GM18870 (cell line): ENCODE measurements at regions not wholly inside any gene's neighbourhood (a gene's known extent, or its start where the extent isn't known, plus 50 kb on each side); places are given as distances from the start of the nearest gene placed in this dataset.

ENCODE experiments used
- ATAC-seq: cut with Tn5 transposase; IDR thresholded peaks from one replicate; pipeline ENCODE4 v1.9.1; 2021; ENCODE audit warnings: moderate library complexity; ENCODE audit not compliant: unreplicated experiment

DNA sequence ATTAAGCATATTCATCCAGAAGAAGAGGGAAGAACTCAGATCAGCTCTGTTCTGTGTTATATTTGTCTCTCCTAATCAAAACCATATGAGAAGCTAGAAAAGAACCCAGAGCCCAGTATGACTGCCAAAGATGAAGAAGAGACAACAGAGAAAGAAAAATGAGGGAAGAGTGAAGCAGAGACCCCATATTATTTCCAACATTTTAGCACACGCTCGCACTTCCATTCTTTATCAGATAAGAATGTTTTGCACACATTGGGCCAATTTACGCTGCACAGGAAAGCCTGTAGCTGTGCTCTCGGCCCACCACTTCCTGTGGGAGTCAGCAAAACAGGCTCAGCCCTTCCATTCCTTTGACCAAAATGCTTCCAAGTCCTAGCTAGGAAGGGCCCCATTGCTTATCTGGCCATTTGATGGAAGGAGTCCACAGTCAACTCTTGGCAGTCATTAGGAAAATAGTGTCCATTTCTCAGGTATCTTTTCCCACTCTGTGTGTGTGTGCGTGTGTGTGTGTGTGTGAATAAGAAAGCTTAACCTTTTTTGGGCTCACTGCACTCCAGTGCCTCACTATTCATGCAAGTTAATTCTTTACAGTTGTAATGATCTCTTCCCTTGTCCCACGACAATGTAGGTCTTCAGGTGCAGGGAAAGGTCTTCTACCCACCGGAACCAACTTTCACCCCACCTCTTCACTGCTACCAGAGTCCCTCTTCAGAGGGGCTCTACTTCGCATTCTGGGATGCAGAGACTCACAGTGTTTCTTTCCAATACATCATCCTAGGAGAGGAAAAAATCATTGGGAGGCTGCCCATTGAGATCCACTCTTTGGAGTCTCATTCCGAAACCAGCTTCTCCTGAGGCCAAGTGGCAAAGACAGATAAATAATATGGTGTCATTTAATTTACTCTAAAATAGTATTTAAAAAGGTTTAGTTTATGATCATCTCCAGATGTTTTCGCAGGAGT, 237.5 kb downstream of the COG6 start:
- ATAC-seq: no peak

DNA sequence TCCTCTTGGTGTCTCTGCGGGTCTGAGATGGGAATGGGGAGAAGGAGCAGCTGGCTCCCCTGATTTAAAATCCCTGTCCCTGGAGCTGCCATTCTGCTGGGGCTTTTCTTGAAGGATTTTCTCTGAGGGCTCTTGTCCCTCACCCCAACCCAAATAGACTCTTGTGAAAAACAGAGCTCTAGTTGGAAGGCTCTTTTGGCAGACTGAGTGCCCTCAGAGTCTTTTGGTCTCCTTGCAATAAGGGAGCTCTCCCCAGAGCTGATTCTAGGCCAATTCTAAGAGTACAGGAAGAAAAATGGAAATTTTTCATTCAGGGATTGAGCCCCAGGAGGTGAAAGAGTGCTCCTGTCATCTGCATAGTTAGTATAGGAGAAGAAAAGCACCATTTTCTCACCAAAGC, 238.3 kb downstream of the COG6 start:
- ATAC-seq: no peak

DNA sequence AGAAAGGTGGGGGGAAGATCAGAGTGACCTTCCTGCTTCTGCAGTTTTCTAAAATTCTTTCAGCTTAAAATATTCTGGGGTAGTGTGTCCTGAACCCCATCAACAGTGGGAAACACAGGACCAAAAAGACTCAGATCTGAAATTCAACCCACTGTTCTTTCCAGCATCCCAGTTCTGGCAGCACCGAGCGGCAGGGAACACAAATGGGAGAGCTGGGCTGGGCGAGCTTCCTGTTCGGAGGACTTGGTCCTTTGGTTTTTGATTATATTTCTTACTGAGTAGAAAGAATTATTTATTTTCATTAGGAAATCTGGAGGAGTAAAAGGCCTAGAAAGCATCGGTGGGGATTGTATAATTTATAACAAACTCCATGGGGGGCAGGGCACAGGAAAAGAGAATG, 239.1 kb downstream of the COG6 start:
- ATAC-seq: no peak

GRCh38 chr13:39895254-39895653, 239.8 kb downstream of the COG6 start:
- ATAC-seq: no peak

GRCh38 chr13:39897636-39898035, 242.2 kb downstream of the COG6 start:
- ATAC-seq: no peak

GRCh38 chr13:39900106-39900750, 244.8 kb downstream of the COG6 start:
- ATAC-seq: no peak

DNA sequence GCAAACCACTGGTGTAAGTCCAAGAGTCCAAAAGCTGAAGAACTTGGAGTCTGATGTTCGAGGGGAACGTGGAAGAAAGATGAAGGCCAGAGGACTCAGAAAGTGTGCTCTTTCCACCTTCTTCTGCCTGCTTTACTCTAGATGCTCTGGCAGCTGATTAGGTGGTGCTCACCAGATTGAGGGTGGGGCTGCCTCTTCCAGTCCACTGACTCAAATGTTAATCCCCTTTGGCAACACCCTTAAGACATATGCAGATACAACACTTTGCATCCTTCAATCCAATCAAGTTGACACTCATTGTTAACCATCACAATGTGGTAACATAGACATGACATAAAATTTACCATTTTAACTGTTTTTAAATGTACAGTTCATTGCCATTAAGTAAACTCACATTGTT, 249.5 kb downstream of the COG6 start:
- ATAC-seq: no peak

DNA sequence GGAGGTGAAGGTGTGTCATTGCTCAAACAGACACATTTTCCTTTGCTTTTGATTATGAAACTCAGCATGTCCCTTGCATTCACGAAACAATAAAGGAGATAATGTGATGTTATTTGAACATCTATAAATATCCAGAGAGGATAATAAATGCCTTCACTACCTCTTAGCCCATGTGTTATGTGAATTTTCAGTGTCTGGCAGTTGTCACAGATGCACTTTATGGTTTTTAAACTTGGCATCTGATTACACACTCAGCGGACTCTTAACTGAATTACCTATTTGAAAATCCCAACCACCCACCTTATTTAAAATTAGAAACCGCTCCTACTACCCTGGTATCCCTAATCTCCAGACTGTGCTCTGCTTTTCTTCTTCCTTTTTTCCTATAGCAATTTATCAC, 254.2 kb downstream of the COG6 start:
- no peak for ATAC-seq

DNA sequence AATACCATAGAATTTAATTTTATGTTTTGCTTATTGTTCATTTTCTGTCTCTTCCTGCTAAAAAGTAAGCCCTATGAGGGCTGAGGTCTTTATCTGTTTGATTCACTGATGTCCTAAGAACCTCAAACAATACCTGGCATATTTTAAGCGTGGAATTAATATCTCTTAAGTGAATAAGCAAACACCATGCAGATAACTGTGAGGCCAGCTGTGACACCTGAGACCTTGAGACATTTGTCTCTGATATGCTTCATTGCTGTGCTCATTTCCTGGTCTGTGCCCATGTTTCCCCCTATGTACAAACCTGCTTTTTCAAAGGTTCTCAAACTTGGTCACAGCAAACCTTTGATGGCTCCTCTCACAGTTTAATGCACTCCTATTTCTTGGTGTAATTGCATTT, 254.6 kb downstream of the COG6 start:
- ATAC-seq: no peak

DNA sequence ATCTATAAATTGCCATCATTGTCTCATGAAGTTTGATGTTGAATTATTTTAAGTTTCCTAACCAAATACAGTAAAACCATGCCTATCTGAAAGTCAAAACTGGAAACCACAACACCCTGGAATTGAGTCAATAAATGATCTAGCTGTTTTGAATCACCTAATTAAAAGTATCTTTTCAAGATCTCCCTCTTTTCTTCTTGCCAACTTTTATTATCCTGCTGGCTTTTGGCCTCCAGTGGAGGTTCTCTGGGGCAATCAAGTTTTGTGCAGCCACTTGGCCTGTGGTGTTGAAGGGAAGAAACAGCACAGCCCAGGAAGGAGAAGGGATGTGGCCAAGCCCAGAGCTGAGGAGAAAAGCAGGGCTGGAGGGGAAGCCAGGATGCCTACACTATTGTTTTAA, 255.4 kb downstream of the COG6 start:
- no peak for ATAC-seq

DNA sequence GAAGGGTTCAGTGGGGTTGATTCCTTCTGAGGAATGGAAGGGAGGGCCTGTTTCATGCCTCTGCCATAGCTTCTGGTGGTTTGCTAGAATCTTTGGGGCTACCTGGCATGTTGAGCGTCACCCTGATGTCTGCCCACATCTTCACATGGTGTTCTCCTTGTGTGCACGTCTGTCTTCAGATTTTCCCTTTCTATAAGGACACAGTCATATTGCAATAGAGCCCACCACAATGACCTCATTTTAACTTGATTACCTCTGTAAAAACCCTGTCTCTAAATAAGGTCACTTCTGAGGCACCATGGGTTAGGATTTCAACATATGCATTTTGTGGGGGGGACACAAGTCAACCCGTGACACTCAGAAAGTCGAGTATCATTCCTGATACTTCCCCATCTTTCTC, 257.9 kb downstream of the COG6 start:
- no peak for ATAC-seq

DNA sequence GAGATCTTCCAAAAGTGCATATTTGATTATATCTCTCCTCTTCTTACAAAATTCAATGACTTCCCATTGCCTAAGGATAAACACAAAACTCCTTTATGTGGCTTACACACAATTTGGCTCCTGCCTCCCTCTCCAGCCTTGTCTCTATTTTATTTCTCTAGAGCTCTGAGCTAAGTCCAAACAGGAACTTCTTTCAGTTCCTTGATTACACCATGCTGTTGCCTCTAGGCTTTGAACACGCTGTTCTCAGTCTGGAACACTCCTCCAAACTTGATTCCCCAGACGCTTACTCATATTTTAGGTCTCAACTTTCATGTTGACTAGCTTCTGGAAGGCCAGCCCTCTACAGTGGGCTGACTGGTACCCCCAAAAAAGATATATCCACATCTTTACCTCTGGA, 258.5 kb downstream of the COG6 start:
- ATAC-seq: no peak

DNA sequence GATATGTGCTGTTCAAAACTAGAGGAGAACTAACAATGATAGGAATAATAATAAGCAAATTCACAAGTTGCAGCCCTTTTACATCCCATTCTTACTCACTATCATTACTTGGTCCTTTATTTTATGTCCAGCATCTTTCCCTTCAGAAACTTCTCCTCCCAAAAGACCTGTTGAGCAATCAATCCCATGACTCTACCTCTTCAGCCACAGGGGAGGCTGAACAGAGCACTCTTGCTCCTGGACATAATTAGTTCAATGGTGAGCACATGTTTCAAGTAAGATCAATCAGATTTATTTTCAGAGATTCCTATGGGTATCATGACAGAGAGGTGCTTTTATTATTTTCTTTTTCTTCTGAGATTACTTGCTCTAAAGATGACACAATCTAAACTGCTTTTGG, 260.0 kb downstream of the COG6 start:
- ATAC-seq: no peak

DNA sequence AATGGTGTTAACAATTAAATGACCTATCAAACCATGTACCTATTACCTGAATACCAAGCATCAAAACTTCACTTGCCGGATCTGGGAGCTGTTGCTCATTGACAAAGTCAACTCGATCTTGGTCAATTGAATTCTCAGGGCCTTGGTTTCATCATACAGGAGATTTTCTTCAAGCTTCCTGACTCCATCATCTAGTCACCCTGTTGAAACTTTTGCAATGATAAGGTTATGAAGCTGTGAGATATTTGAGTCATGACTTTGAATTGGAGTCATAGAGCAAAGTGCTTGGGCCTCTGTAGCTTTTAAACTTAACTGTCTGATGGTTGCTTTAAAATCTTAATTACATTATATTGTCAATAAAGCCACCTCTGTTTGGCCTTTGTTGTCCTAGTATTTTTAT, 260.9 kb downstream of the COG6 start:
- no peak for ATAC-seq

- ATAC-seq: no peak
Measured at GRCh38 chr13:39918620-39919236, 263.3 kb downstream of the COG6 start.

DNA sequence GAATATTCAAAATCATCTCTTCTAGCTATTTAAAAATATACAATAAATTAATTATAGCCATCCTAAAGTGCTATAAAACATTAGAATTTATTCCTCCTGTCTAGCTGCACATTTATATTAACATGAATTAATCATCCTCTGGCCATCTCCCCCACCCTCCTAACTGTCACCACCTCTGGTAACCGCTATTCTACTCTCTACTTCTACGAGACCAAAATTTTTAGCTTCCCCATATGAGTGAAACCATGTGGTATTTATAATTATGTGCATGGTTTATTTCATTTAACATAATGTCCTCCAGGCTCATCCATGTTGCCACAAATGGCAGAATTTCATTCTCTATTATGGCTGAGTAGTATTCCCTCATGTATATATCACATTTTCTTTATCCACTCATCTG, 265.2 kb downstream of the COG6 start:
- no peak for ATAC-seq

- no peak for ATAC-seq
Measured at GRCh38 chr13:39926345-39926744, 270.9 kb downstream of the COG6 start.

GRCh38 chr13:39928261-39928660, 272.8 kb downstream of the COG6 start:
- no peak for ATAC-seq

GRCh38 chr13:39929583-39929982, 274.1 kb downstream of the COG6 start:
- no peak for ATAC-seq

- ATAC-seq: no peak
Measured at GRCh38 chr13:39930060-39930459, 274.6 kb downstream of the COG6 start.

DNA sequence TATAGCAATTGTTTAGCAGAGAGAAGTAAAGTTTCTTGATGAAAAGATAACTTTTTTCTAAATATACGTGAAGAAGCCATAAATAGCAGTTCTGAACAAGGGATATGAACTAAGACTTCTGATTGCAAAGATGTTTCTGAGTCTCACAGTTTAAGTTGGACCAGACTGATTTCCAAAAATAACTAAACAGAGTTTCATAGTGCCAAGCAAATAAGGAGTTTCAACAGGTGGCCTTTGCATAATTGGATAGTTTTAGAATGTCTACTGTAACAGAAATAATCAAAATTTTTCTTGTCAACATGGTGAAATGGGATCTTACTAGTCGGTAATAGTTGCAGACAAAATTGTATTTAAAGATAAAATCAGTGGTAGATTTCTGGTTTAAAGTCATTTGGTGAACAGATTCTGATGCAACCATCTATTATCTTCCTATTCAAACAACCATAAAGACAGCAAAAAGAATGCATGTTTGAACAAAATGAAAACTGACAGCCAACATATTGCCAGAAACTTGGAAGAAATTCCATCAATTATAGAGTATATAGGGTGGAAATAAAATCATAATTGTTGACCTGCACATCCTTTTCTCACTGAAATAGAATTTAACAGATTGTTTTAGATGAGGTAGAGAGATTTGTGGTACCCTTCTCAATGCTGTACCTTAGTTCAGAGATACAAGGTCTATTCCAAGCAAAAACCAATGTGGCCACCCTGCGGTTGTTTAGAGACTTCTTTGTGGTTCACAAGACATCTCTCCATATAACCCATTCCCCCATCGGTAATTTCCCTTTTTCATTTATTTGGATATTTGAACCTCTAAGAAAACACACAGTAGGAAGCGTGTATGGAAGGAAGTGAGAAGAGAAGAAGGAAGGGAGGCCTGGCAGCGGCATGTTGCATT, 275.3 kb downstream of the COG6 start:
- no peak for ATAC-seq
